HL-60 (cell line): ENCODE measurements at regions not wholly inside any gene's neighbourhood (a gene's known extent, or its start where the extent isn't known, plus 50 kb on each side); places are given as distances from the start of the nearest gene placed in this dataset.

Source experiments
- DNase-seq, 2 experiments: peaks; one replicate each; pipeline ENCODE4 v3.0.0-alpha.2; 2010 to 2020; ENCODE audit warnings: low read depth in 1 of 2, low spot score in 1 of 2
- H3K27ac ChIP-seq: fragments of 250-450 bp; sonication (Bioruptor Pico); replicated peaks from 2 replicates; pipeline ENCODE4 v1.5.1; 2020; ENCODE audit warnings: mild to moderate bottlenecking, moderate library complexity
- H3K27me3 ChIP-seq: fragments of 250-450 bp; sonication (Bioruptor Pico); 2 replicates; pipeline ENCODE4 v1.5.1; 2021; ENCODE audit warnings: mild to moderate bottlenecking, moderate library complexity; ENCODE audit not compliant: insufficient read depth, poor library complexity, severe bottlenecking
- H3K4me3 ChIP-seq: replicated peaks from 2 replicates; pipeline ENCODE4 v1.5.1; 2011; ENCODE audit warnings: mild to moderate bottlenecking, control low read depth, low read length; ENCODE audit not compliant: insufficient read depth
- GABPA ChIP-seq: IDR thresholded peaks from 2 replicates; pipeline ENCODE4 v1.6.1; 2012; ENCODE audit warnings: low read depth
- POLR2AphosphoS5 ChIP-seq: IDR thresholded peaks from 2 replicates; pipeline ENCODE4 v1.6.1; 2012; ENCODE audit warnings: low read depth
- SPI1 ChIP-seq: IDR thresholded peaks from 2 replicates; pipeline ENCODE4 v1.6.1; 2012; ENCODE audit warnings: low read depth, mild to moderate bottlenecking, borderline replicate concordance
- TF ChIP-seq, protein P1 (sequence below): IDR thresholded peaks from 2 replicates; pipeline ENCODE4 v1.6.1; 2012; ENCODE audit warnings: low read depth; ENCODE audit not compliant: insufficient replicate concordance
- TF ChIP-seq, protein P2 (sequence below): IDR thresholded peaks from one replicate; pipeline ENCODE4 v1.5.1; 2011; ENCODE audit warnings: low read length, control low read depth, inconsistent platforms; ENCODE audit not compliant: insufficient read depth

DNA sequence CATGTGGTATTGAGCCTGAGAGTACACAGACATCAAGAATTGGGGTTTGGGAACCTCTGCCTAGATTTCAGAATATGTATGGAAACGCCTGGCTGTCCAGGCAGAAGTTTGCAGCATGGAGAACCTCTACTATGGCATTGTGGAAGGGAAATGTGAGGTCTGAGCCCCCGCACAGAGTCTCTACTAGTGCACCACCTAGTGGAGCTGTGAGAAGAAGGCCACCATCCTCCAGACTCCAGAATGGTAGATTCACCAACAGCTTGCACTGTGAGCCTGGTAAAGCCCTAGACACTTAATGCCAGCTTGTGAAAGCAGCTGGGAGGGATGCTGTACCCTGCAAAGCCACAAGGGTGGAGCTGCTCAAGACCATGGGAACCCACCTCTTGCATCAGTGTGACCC is 658.2 kb downstream of the HACE1 start:
- no peak for DNase-seq
- TF ChIP-seq SPI1 = no peak
- TF ChIP-seq, protein P1, sequence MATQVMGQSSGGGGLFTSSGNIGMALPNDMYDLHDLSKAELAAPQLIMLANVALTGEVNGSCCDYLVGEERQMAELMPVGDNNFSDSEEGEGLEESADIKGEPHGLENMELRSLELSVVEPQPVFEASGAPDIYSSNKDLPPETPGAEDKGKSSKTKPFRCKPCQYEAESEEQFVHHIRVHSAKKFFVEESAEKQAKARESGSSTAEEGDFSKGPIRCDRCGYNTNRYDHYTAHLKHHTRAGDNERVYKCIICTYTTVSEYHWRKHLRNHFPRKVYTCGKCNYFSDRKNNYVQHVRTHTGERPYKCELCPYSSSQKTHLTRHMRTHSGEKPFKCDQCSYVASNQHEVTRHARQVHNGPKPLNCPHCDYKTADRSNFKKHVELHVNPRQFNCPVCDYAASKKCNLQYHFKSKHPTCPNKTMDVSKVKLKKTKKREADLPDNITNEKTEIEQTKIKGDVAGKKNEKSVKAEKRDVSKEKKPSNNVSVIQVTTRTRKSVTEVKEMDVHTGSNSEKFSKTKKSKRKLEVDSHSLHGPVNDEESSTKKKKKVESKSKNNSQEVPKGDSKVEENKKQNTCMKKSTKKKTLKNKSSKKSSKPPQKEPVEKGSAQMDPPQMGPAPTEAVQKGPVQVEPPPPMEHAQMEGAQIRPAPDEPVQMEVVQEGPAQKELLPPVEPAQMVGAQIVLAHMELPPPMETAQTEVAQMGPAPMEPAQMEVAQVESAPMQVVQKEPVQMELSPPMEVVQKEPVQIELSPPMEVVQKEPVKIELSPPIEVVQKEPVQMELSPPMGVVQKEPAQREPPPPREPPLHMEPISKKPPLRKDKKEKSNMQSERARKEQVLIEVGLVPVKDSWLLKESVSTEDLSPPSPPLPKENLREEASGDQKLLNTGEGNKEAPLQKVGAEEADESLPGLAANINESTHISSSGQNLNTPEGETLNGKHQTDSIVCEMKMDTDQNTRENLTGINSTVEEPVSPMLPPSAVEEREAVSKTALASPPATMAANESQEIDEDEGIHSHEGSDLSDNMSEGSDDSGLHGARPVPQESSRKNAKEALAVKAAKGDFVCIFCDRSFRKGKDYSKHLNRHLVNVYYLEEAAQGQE = no peak
- TF ChIP-seq POLR2AphosphoS5 = no peak
- TF ChIP-seq GABPA = no peak
- TF ChIP-seq, protein P2, sequence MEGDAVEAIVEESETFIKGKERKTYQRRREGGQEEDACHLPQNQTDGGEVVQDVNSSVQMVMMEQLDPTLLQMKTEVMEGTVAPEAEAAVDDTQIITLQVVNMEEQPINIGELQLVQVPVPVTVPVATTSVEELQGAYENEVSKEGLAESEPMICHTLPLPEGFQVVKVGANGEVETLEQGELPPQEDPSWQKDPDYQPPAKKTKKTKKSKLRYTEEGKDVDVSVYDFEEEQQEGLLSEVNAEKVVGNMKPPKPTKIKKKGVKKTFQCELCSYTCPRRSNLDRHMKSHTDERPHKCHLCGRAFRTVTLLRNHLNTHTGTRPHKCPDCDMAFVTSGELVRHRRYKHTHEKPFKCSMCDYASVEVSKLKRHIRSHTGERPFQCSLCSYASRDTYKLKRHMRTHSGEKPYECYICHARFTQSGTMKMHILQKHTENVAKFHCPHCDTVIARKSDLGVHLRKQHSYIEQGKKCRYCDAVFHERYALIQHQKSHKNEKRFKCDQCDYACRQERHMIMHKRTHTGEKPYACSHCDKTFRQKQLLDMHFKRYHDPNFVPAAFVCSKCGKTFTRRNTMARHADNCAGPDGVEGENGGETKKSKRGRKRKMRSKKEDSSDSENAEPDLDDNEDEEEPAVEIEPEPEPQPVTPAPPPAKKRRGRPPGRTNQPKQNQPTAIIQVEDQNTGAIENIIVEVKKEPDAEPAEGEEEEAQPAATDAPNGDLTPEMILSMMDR = no peak
- Histone ChIP-seq H3K4me3 (no peak overlapping the region), H3K27ac (no peak overlapping the region), H3K27me3 (no peaks in the 10 kb centered on the region)

DNA sequence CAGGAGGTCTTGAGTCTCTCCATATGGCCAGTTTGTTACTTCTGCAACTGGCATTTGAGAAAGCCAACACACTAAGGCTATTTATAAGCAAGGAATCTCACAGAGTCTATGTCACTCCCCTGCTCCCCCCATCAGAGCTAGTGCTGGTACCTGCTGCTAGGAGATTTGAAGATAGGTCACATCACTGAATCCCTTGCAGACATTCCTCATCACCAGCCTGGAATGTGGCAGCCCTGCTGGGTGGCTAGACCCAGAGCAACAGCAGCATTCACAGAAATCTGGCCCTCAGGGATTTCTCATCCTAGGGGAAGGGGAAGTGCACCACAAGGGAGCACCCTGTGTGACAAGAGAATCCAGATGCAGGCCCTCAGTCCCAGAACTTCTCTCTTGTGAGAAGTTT is 672.1 kb downstream of the HACE1 start:
- Histone ChIP-seq H3K4me3 (no peak overlapping the region), H3K27me3 (no peaks in the 10 kb centered on the region), H3K27ac (no peak overlapping the region)
- DNase-seq = no peak
- TF ChIP-seq, protein P2 = no peak
- TF ChIP-seq POLR2AphosphoS5 (no peak), SPI1 (no peak), GABPA (no peak)
- TF ChIP-seq, protein P1 = no peak

DNA sequence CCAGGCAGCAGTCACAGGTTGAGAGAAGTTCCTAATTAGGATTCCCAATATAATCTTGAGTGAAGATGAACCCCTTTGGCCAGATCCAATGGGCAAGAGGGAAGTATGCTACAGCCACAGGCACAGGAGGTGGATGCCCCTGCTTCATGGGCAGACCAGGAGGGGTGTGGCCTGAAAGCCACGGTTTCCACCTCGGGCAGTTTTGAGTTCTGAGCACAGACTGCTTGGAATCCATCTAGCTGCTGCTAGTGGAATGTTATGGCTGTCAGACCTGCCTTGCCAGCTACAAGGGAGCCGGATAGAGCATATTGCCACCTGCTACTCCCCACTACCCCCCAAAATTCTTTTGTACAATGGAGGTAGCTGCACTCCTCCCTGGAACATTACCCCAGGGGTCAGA is 672.9 kb downstream of the HACE1 start:
- TF ChIP-seq POLR2AphosphoS5 (no peak), SPI1 (no peak), GABPA (no peak)
- TF ChIP-seq, protein P1 = no peak
- TF ChIP-seq, protein P2 = no peak
- Histone ChIP-seq H3K27me3 (no peaks in the 10 kb centered on the region), H3K4me3 (no peak overlapping the region), H3K27ac (no peak overlapping the region)
- no peak for DNase-seq
